ENCODE measurements at regions not wholly inside any gene's neighbourhood (a gene's known extent, or its start where the extent isn't known, plus 50 kb on each side); places are given as distances from the start of the nearest gene placed in this dataset.

DNA sequence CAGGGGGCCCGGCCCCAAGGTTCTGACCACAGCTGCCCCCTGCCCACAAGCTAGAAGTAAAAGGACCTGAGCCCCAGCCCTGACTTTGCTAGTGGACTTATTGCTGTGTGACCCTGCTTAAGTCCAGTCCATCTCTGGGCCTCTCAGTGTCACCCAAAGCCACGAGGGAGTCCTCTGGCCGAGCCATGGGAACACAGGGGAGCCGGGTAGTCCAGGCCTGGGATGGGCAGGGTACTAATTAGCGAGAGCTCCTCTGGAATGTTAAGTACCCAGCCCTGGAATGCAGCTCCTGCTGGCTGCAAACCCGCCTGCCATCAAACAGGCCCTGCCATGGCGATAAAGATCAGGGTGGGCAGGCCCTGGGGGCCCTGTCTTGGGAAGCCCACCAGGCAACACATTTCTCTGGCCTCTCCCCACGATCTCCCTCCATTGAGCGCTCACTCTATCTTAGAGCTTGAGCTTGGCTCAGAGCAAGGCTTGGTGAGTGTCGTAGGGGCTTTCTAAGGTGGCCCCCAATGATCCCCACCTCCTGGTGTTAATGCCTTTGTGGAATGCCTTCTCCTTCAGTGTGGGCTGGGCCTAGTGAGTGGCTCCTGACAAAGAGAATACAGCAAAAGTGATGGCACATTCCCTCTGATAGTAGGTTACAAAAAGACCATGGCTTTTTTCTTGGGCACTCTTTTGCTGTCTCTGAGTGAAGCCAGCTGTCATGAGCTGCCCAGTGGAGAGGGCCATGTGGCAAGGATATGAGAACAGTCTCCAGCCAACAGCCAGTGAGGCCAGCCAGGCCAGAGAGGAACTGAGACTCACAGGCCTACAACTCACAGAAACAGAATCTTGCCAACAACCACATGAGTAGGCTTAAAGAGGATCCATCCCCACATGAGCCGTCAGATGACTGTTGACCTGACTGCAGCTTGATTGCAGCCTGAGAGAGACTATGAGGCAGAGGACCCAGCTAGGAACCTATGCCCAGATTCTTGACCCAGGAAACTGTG, 133.1 kb downstream of the SMAD6 start:
- no peak overlapping the region for H3K4me3 ChIP-seq (ENCODE audit: low read length)
- H3K9me3 ChIP-seq (replicated peaks; ENCODE audit: insufficient read depth, low read length), result no peaks in the 10 kb centered on the region
- no peaks in the 10 kb centered on the region for H3F3A ChIP-seq (ENCODE audit: insufficient read depth, low read length)
- TF ChIP-seq, protein P1, sequence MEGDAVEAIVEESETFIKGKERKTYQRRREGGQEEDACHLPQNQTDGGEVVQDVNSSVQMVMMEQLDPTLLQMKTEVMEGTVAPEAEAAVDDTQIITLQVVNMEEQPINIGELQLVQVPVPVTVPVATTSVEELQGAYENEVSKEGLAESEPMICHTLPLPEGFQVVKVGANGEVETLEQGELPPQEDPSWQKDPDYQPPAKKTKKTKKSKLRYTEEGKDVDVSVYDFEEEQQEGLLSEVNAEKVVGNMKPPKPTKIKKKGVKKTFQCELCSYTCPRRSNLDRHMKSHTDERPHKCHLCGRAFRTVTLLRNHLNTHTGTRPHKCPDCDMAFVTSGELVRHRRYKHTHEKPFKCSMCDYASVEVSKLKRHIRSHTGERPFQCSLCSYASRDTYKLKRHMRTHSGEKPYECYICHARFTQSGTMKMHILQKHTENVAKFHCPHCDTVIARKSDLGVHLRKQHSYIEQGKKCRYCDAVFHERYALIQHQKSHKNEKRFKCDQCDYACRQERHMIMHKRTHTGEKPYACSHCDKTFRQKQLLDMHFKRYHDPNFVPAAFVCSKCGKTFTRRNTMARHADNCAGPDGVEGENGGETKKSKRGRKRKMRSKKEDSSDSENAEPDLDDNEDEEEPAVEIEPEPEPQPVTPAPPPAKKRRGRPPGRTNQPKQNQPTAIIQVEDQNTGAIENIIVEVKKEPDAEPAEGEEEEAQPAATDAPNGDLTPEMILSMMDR (IDR thresholded peaks at IDR 0.05; ENCODE audit: low read length), result no peak
- TF ChIP-seq EZH2 (optimal IDR thresholded peaks at IDR 0.05; ENCODE audit: low read depth, low read length) (no peak), EZH2phosphoT487 (IDR thresholded peaks at IDR 0.05; ENCODE audit: low read length) (no peak)
- DNase-seq, result no peak
- H3K36me3 ChIP-seq (replicated peaks; ENCODE audit: insufficient read depth, low read length), result no peaks in the 10 kb centered on the region
- H4K20me1 ChIP-seq (ENCODE audit: insufficient read depth, low read length), result no peaks in the 10 kb centered on the region
- H3K9me2 ChIP-seq (replicated peaks; ENCODE audit: insufficient read depth, low read length), result no peaks in the 10 kb centered on the region
- no peak overlapping the region for H3K27ac ChIP-seq (ENCODE audit: low read length)
- H3K27me3 ChIP-seq (replicated peaks; ENCODE audit: insufficient read depth, low read length), result no peaks in the 10 kb centered on the region
- no peak overlapping the region for H2AFZ ChIP-seq (ENCODE audit: low read length)
- no peaks in the 10 kb centered on the region for H3K4me1 ChIP-seq (ENCODE audit: low read length)
- H3K4me2 ChIP-seq (ENCODE audit: low read depth, low read length), result no peak overlapping the region
- no peaks in the 10 kb centered on the region for H3K79me2 ChIP-seq (ENCODE audit: low read length)
- H3K9ac ChIP-seq (ENCODE audit: low read length), result no peak overlapping the region

DNA sequence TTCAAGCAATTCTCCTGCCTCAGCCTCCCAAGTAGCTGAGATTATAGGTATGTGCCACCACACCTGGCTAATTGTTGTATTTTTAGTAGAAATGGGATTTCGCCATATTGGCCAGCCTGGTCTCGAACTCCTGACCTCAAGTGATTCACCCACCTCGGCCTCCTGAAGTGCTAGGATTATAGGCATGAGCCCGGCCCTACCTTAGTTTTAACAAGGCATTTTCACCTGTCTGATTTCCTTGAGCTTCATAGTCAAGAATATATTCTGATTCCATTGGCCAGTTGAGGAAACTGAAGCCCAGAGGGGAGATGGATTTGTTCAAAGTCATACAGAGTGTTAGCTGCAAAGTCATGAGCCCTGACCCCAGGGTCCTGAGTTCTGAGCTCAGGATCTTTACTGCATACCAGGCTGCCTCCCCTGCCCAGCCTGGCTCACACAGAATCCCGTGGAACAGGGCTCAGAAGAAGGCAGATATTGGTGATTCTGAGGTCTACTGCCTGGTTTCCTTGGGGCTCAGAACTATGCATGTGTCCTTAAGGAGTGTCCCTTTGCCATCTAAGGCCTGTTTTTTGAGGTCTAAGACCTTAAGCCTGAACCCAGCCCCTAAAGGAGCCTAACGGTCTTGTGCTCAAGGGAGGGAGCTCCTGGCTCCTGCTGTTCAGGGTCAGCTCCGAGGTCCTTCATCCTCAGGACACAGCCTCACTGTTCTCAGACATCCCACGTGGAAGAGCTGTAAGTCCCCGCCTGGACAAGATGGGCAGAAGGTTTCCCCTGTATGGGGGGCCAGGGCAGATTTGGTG, 134.4 kb downstream of the SMAD6 start:
- TF ChIP-seq EZH2 (optimal IDR thresholded peaks at IDR 0.05; ENCODE audit: low read depth, low read length), result no peak
- TF ChIP-seq EZH2phosphoT487 (IDR thresholded peaks at IDR 0.05; ENCODE audit: low read length), result no peak
- TF ChIP-seq, protein P1 (IDR thresholded peaks at IDR 0.05; ENCODE audit: low read length), result no peak
- H3K4me2 ChIP-seq (ENCODE audit: low read depth, low read length), result no peak overlapping the region
- no peak overlapping the region for H3K27ac ChIP-seq (ENCODE audit: low read length)

DNA sequence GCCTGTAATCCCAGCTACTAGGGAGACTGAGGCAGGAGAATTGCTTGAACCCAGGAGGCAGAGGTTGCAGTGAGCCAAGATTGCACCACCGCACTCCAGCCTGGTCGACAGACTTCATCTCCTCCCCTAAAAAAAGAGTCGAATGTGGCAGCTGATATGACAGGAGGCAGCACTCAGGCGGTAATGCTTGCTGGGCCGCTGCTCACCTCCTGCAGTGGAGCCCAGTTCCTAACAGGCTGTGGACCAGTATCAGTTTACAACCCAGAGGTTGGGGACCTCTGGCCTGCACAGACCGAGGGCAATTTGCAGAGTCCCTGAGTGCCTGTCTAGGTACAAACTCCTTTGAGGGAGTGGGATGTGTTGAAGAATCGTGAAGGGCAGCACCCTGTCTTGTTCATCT, 136.2 kb downstream of the SMAD6 start:
- H4K20me1 ChIP-seq (ENCODE audit: insufficient read depth, low read length), result no peaks in the 10 kb centered on the region
- no peak overlapping the region for H3K27ac ChIP-seq (ENCODE audit: low read length)
- H3K79me2 ChIP-seq (ENCODE audit: low read length), result no peaks in the 10 kb centered on the region
- no peak overlapping the region for H3K4me3 ChIP-seq (ENCODE audit: low read length)
- no peak overlapping the region for H3K9ac ChIP-seq (ENCODE audit: low read length)
- TF ChIP-seq EZH2phosphoT487 (IDR thresholded peaks at IDR 0.05; ENCODE audit: low read length) (no peak), EZH2 (optimal IDR thresholded peaks at IDR 0.05; ENCODE audit: low read depth, low read length) (no peak)
- TF ChIP-seq, protein P1 (IDR thresholded peaks at IDR 0.05; ENCODE audit: low read length), result no peak
- no peak overlapping the region for H2AFZ ChIP-seq (ENCODE audit: low read length)
- H3K4me2 ChIP-seq (ENCODE audit: low read depth, low read length), result no peak overlapping the region
- DNase-seq, result no peak
- no peaks in the 10 kb centered on the region for H3K36me3 ChIP-seq (replicated peaks; ENCODE audit: insufficient read depth, low read length)
- H3K9me2 ChIP-seq (replicated peaks; ENCODE audit: insufficient read depth, low read length), result no peaks in the 10 kb centered on the region
- H3K9me3 ChIP-seq (replicated peaks; ENCODE audit: insufficient read depth, low read length), result no peaks in the 10 kb centered on the region
- H3K27me3 ChIP-seq (replicated peaks; ENCODE audit: insufficient read depth, low read length), result peaks cover 16% of the 10 kb centered on the region
- no peaks in the 10 kb centered on the region for H3K4me1 ChIP-seq (ENCODE audit: low read length)
- no peaks in the 10 kb centered on the region for H3F3A ChIP-seq (ENCODE audit: insufficient read depth, low read length)

More for the DNA sequence above, 134.4 kb downstream of the SMAD6 start:
- Histone ChIP-seq H3K9me3 (replicated peaks; ENCODE audit: insufficient read depth, low read length) (no peaks in the 10 kb centered on the region), H3F3A (ENCODE audit: insufficient read depth, low read length) (no peaks in the 10 kb centered on the region), H3K36me3 (replicated peaks; ENCODE audit: insufficient read depth, low read length) (no peaks in the 10 kb centered on the region), H3K9me2 (replicated peaks; ENCODE audit: insufficient read depth, low read length) (no peaks in the 10 kb centered on the region), H3K4me1 (ENCODE audit: low read length) (no peaks in the 10 kb centered on the region), H3K9ac (ENCODE audit: low read length) (no peak overlapping the region), H3K79me2 (ENCODE audit: low read length) (no peaks in the 10 kb centered on the region), H2AFZ (ENCODE audit: low read length) (no peak overlapping the region), H4K20me1 (ENCODE audit: insufficient read depth, low read length) (no peaks in the 10 kb centered on the region), H3K27me3 (replicated peaks; ENCODE audit: insufficient read depth, low read length) (peaks cover 2% of the 10 kb centered on the region; the same call in 1 of the 2 replicates), H3K4me3 (ENCODE audit: low read length) (no peak overlapping the region)
- no peak for DNase-seq

All from MM.1S (cell line).